ENCODE measurements at regions not wholly inside any gene's neighbourhood (a gene's known extent, or its start where the extent isn't known, plus 50 kb on each side); places are given as distances from the start of the nearest gene placed in this dataset.

DNA sequence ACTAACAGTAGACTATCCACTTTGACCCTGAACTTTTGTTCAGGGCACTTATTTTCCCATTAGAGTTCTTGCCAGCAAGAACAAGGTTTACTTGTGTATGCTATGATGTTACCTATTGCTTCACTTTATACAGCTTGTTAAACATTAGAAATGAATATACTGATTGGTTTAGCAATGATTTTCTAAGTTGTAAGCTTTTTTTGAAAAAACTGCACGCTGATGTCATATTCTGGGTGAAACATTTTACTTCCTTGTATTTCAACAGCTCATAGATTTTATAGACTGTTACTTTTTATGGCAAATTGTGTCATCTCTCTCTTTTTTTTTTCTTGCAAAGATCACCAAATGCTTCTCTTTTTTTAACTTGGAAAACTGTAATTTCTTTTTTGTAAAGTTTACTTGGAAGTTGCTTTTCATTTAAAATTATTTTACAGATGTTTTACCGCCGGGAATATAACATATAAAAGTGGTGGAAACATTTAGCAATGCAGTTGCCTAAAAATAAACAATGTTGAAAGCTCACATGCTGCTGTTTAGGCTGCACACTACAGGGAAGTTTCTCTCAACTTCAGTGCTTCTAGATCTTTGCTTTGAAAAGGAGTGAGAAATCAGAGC lies 215.3 kb upstream of the NFIA start:
- WGBS = 20% methylated on average over 3 of the region's 3 CpGs
- peak; percentile 55 for TF ChIP-seq HNF4G (IDR thresholded peaks at IDR 0.05)
- TF ChIP-seq FOXA1 (IDR thresholded peaks at IDR 0.05) = no peak
- TF ChIP-seq, protein P1, sequence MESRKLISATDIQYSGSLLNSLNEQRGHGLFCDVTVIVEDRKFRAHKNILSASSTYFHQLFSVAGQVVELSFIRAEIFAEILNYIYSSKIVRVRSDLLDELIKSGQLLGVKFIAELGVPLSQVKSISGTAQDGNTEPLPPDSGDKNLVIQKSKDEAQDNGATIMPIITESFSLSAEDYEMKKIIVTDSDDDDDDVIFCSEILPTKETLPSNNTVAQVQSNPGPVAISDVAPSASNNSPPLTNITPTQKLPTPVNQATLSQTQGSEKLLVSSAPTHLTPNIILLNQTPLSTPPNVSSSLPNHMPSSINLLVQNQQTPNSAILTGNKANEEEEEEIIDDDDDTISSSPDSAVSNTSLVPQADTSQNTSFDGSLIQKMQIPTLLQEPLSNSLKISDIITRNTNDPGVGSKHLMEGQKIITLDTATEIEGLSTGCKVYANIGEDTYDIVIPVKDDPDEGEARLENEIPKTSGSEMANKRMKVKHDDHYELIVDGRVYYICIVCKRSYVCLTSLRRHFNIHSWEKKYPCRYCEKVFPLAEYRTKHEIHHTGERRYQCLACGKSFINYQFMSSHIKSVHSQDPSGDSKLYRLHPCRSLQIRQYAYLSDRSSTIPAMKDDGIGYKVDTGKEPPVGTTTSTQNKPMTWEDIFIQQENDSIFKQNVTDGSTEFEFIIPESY (IDR thresholded peaks at IDR 0.05) = no peak
- TF ChIP-seq, protein P2, sequence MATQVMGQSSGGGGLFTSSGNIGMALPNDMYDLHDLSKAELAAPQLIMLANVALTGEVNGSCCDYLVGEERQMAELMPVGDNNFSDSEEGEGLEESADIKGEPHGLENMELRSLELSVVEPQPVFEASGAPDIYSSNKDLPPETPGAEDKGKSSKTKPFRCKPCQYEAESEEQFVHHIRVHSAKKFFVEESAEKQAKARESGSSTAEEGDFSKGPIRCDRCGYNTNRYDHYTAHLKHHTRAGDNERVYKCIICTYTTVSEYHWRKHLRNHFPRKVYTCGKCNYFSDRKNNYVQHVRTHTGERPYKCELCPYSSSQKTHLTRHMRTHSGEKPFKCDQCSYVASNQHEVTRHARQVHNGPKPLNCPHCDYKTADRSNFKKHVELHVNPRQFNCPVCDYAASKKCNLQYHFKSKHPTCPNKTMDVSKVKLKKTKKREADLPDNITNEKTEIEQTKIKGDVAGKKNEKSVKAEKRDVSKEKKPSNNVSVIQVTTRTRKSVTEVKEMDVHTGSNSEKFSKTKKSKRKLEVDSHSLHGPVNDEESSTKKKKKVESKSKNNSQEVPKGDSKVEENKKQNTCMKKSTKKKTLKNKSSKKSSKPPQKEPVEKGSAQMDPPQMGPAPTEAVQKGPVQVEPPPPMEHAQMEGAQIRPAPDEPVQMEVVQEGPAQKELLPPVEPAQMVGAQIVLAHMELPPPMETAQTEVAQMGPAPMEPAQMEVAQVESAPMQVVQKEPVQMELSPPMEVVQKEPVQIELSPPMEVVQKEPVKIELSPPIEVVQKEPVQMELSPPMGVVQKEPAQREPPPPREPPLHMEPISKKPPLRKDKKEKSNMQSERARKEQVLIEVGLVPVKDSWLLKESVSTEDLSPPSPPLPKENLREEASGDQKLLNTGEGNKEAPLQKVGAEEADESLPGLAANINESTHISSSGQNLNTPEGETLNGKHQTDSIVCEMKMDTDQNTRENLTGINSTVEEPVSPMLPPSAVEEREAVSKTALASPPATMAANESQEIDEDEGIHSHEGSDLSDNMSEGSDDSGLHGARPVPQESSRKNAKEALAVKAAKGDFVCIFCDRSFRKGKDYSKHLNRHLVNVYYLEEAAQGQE (IDR thresholded peaks at IDR 0.05) = no peak
- TF ChIP-seq RXRA (IDR thresholded peaks at IDR 0.05) = peak; percentile 87 to 92
- peak in 1 of 2 donors; percentile 26 for TF ChIP-seq EGR1 (IDR thresholded peaks at IDR 0.05; ENCODE audit: low read depth in 2 of 2)
- TF ChIP-seq SP1 (IDR thresholded peaks at IDR 0.05) = peak; percentile 75
- peak; percentile 58 to 68 for TF ChIP-seq JUND (IDR thresholded peaks at IDR 0.05)
- TF ChIP-seq YY1 (IDR thresholded peaks at IDR 0.05) = peak; percentile 23
- peak in 1 of 2 donors; percentile 21 for TF ChIP-seq RAD21 (IDR thresholded peaks at IDR 0.05)
- TF ChIP-seq GABPA (IDR thresholded peaks at IDR 0.05 in 1 of 2, conservative IDR thresholded peaks at IDR 0.05 in 1 of 2) = peak in 1 of 2 donors; percentile 14
- TF ChIP-seq FOXA2 (IDR thresholded peaks at IDR 0.05) = peak; percentile 9
- TF ChIP-seq, protein P3, sequence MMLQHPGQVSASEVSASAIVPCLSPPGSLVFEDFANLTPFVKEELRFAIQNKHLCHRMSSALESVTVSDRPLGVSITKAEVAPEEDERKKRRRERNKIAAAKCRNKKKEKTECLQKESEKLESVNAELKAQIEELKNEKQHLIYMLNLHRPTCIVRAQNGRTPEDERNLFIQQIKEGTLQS (IDR thresholded peaks at IDR 0.05) = peak; percentile 42
- TF ChIP-seq TAF1 (conservative IDR thresholded peaks at IDR 0.05) = no peak
- TF ChIP-seq, protein P4, sequence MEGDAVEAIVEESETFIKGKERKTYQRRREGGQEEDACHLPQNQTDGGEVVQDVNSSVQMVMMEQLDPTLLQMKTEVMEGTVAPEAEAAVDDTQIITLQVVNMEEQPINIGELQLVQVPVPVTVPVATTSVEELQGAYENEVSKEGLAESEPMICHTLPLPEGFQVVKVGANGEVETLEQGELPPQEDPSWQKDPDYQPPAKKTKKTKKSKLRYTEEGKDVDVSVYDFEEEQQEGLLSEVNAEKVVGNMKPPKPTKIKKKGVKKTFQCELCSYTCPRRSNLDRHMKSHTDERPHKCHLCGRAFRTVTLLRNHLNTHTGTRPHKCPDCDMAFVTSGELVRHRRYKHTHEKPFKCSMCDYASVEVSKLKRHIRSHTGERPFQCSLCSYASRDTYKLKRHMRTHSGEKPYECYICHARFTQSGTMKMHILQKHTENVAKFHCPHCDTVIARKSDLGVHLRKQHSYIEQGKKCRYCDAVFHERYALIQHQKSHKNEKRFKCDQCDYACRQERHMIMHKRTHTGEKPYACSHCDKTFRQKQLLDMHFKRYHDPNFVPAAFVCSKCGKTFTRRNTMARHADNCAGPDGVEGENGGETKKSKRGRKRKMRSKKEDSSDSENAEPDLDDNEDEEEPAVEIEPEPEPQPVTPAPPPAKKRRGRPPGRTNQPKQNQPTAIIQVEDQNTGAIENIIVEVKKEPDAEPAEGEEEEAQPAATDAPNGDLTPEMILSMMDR (IDR thresholded peaks at IDR 0.05; ENCODE audit: low read depth, low read length, missing input control) = no peak
- TF ChIP-seq, protein P5, sequence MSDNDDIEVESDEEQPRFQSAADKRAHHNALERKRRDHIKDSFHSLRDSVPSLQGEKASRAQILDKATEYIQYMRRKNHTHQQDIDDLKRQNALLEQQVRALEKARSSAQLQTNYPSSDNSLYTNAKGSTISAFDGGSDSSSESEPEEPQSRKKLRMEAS (IDR thresholded peaks at IDR 0.05) = peak; percentile 14
- TF ChIP-seq HNF4A (conservative IDR thresholded peaks at IDR 0.05) = peak; percentile 94 to 98
- TF ChIP-seq NR2F2 (IDR thresholded peaks at IDR 0.05) = peak; percentile 70
- H3K4me3 ChIP-seq (ENCODE audit: low read depth in 1 of 3, low read length in 3 of 3) = no peak overlapping the region
- no peak overlapping the region for H3K9ac ChIP-seq (ENCODE audit: low read depth in 1 of 2, low read length in 2 of 2)
- no peaks in the 10 kb centered on the region for H3K9me3 ChIP-seq (ENCODE audit: control insufficient read depth in 4 of 4, low read length in 3 of 4)
- no peak for DNase-seq (ENCODE audit: low spot score)
- H3K27ac ChIP-seq (ENCODE audit: low read depth in 1 of 2, low read length in 2 of 2) = peak overlapping the region; percentile 42 to 51
- H3K36me3 ChIP-seq (ENCODE audit: control insufficient read depth in 4 of 4, insufficient read depth in 3 of 4, low read depth in 1 of 4, low read length in 3 of 4) = no peaks in the 10 kb centered on the region
- H3K27me3 ChIP-seq (ENCODE audit: control insufficient read depth in 4 of 4, insufficient read depth in 4 of 4, low read length in 3 of 4) = no peaks in the 10 kb centered on the region
- peaks cover 0 to 14% (median 4%) of the 10 kb centered on the region in 4 donors for H3K4me1 ChIP-seq (ENCODE audit: control insufficient read depth in 4 of 4, insufficient read depth in 4 of 4, low read length in 3 of 4)
